Activated naive CD4-positive, alpha-beta T cell treated with anti-CD3 and anti-CD28 coated beads, Interleukin-2, amount 50 U/mL, for 16 hours (primary cell): ENCODE measurements at regions not wholly inside any gene's neighbourhood (a gene's known extent, or its start where the extent isn't known, plus 50 kb on each side); places are given as distances from the start of the nearest gene placed in this dataset.
"Not testable (repeated sequence)": the region's sequence is repeated elsewhere in the genome, so short reads cannot be mapped to it uniquely, and the experiment has no call there.

Source experiments
- DNase-seq: peaks from one replicate; pipeline ENCODE4 v3.0.0-alpha.2; 2020

- not testable (repeated sequence) for DNase-seq
Measured at GRCh38 chr10:23545866-23546265, 107.0 kb downstream of the OTUD1 start.

GRCh38 chr10:23556727-23557440 is 118.0 kb downstream of the OTUD1 start:
- DNase-seq: no peak

GRCh38 chr10:23557777-23558176 is 118.9 kb downstream of the OTUD1 start:
- DNase-seq: no peak

GRCh38 chr10:23558361-23558799 is 119.5 kb downstream of the OTUD1 start:
- no peak for DNase-seq

- DNase-seq: no peak
Measured at GRCh38 chr10:23568996-23569395, 130.1 kb downstream of the OTUD1 start.

- DNase-seq: no peak
Measured at GRCh38 chr10:23571884-23572283, 133.0 kb downstream of the OTUD1 start.

GRCh38 chr10:23581906-23582450 is 143.1 kb downstream of the OTUD1 start:
- no peak for DNase-seq

GRCh38 chr10:23584396-23584795 is 145.5 kb downstream of the OTUD1 start:
- DNase-seq: no peak

- no peak for DNase-seq
Measured at GRCh38 chr10:23585186-23585585, 146.3 kb downstream of the OTUD1 start.

- DNase-seq: no peak
Measured at GRCh38 chr10:23585666-23586065, 146.8 kb downstream of the OTUD1 start.

GRCh38 chr10:23595278-23595677 is 156.4 kb downstream of the OTUD1 start:
- not testable (repeated sequence) for DNase-seq

GRCh38 chr10:23604613-23605012 is 165.7 kb downstream of the OTUD1 start:
- no peak for DNase-seq

- DNase-seq: no peak
Measured at GRCh38 chr10:23606456-23606855, 167.6 kb downstream of the OTUD1 start.

GRCh38 chr10:23608926-23609325 is 170.1 kb downstream of the OTUD1 start:
- DNase-seq: no peak

- DNase-seq: no peak
Measured at GRCh38 chr10:23610626-23611307, 171.9 kb downstream of the OTUD1 start.

GRCh38 chr10:23611308-23612029 is 172.6 kb downstream of the OTUD1 start:
- DNase-seq: no peak

GRCh38 chr10:23613900-23614299 is 175.0 kb downstream of the OTUD1 start:
- DNase-seq: no peak

- DNase-seq: no peak
Measured at GRCh38 chr10:23614483-23614882, 175.6 kb downstream of the OTUD1 start.

GRCh38 chr10:23630376-23630775 is 191.5 kb downstream of the OTUD1 start:
- no peak for DNase-seq

GRCh38 chr10:23630885-23631284 is 192.0 kb downstream of the OTUD1 start:
- DNase-seq: no peak

GRCh38 chr10:23643111-23643780 is 204.4 kb downstream of the OTUD1 start:
- no peak for DNase-seq

- DNase-seq: no peak
Measured at GRCh38 chr10:23648618-23649017, 209.7 kb downstream of the OTUD1 start.

GRCh38 chr10:23656735-23657134 is 217.9 kb downstream of the OTUD1 start:
- DNase-seq: no peak
